Activated CD4-positive, alpha-beta T cell treated with anti-CD3 and anti-CD28 coated beads, Interleukin-2, amount 10 ng/mL, durations not matched to agents 24 days and 14 days (primary cell): ENCODE measurements at regions not wholly inside any gene's neighbourhood (a gene's known extent, or its start where the extent isn't known, plus 50 kb on each side); places are given as distances from the start of the nearest gene placed in this dataset.

Source experiments
- DNase-seq: peaks from one replicate; pipeline ENCODE4 v3.0.0; 2022
- H3K27ac Mint-ChIP-seq: one replicate; pipeline ENCODE4 v1.8.0; 2022; ENCODE audit warnings: mild to moderate bottlenecking, mixed read lengths
- H3K27me3 Mint-ChIP-seq: one replicate; pipeline ENCODE4 v1.8.0; 2022; ENCODE audit warnings: mixed read lengths
- H3K36me3 Mint-ChIP-seq: one replicate; pipeline ENCODE4 v1.8.0; 2022; ENCODE audit warnings: low read depth, mild to moderate bottlenecking, mixed read lengths
- H3K4me1 Mint-ChIP-seq: one replicate; pipeline ENCODE4 v1.8.0; 2021; ENCODE audit warnings: mixed read lengths
- H3K4me3 Mint-ChIP-seq: one replicate; pipeline ENCODE4 v1.8.0; 2022; ENCODE audit warnings: mild to moderate bottlenecking, moderate library complexity, mixed read lengths
- H3K9me3 Mint-ChIP-seq: one replicate; pipeline ENCODE4 v1.8.0; 2021; ENCODE audit warnings: mixed read lengths
- intact Hi-C: fragments of 100-400 bp; cut with micrococcal nuclease; formaldehyde crosslinking; loops from one replicate; pipeline ENCODE4 v1.15.1; 2023

DNA sequence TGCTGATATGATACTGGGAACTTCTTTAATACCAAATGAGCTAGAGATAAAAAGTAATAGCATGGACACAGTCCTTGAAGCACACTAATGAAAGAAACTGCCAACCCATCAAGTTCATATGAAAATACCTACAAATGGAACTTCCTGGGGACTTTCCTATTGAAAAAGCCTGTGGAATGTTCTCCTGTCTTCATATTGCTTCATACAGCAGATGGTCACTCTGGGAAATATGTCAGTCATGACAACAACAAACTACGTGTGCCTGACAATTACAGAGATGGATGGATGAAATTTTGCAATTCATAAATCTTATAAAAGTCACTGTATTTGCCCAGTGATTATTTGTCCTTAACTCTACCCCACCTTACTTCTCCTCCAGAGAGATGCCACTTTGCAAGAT lies 106.6 kb upstream of the COL1A2 start:
- Mint-ChIP-seq H3K9me3 (no peaks in the 10 kb centered on the region), H3K4me1 (no peaks in the 10 kb centered on the region), H3K4me3 (no peak overlapping the region), H3K36me3 (no peaks in the 10 kb centered on the region), H3K27ac (no peak overlapping the region), H3K27me3 (peaks cover 22% of the 10 kb centered on the region)
- DNase-seq, result no peak
- intact Hi-C loops, result loop anchor here (2.0 kb wide), 1 partner anchor 149 kb away; no protein-coding TSS in a partner anchor

DNA sequence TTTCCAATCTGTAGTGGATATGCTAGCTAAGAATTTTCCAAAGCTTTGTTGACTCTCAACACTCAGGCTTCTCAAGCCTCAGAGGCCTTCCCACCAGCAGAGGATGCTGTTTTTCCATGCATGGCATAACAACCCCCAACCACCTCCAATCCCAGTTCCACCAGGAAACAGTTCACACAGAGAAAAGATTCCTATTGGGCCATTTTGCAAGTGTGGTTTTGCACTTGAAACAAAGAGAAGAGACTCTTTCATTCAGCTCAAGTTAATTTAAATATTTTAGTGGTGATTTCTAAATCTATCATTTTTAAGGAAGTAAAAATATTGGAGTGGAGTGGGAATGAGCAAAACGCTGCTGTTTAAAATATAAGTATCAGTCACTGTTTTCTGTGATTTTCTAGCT lies 105.6 kb upstream of the COL1A2 start:
- H3K27me3 Mint-ChIP-seq, result peaks cover 24% of the 10 kb centered on the region
- no peak overlapping the region for H3K27ac Mint-ChIP-seq
- no peaks in the 10 kb centered on the region for H3K9me3 Mint-ChIP-seq
- H3K4me3 Mint-ChIP-seq, result no peak overlapping the region
- no peak for DNase-seq
- intact Hi-C loops, result loop anchor here (2.0 kb wide), 1 partner anchor 148 kb away; no protein-coding TSS in a partner anchor
- no peaks in the 10 kb centered on the region for H3K4me1 Mint-ChIP-seq
- no peaks in the 10 kb centered on the region for H3K36me3 Mint-ChIP-seq

DNA sequence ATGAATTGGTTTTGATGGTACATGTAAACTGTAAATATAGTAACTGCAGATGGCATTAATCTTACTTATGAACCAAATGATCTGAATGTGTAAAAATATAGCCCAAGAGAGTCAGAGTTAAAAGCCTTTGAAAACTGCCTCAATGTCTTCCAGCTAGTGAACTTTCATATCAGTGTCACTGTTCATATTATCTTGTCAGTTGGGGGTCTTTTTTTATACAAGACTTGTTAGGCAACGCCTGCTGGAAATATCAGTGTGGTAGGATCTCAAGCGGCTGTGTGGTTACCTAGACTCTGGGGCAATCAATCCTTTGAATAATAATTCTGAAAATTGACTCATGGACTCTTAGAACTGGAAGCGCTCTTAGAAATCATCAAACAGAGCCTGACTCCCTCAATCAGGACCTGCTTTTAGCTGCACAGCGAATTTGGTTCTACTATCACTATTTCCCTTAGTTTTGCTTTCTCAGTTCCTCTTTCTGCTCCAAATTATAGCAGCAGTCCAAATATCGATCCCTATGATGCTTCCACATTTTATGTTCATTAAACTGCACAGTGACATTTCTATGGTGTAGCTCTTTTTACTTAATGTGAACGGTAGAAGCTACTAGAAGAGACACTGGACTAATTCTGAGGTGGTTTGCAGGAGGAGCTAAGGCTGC lies 100.1 kb upstream of the COL1A2 start:
- H3K27ac Mint-ChIP-seq, result no peak overlapping the region
- no peak overlapping the region for H3K4me3 Mint-ChIP-seq
- intact Hi-C loops, result loop anchor here (5.0 kb wide), 1 partner anchor 98 kb away; the partner anchor contains the start of gene COL1A2
- no peaks in the 10 kb centered on the region for H3K9me3 Mint-ChIP-seq
- peaks cover 19% of the 10 kb centered on the region for H3K27me3 Mint-ChIP-seq
- no peak for DNase-seq
- H3K4me1 Mint-ChIP-seq, result no peaks in the 10 kb centered on the region
- H3K36me3 Mint-ChIP-seq, result no peaks in the 10 kb centered on the region

DNA sequence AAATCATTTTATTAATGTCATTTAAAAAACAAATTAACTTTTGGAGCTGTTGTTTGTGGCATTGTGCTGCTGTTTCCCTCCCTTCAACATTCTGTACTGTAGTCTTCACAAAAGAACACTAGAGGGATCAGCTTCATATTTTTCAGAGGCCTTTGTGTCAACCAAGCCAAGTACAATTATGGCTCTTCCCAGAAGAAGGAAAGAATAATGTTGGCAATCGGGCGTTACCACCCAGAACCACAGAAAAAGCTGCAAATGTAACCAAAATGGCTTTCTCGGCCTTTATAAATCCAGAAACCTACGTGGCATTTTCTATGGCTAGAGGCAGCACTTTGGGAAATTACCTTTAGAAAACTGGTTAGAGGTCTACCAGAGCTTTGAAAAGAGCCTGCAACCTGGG lies 98.8 kb upstream of the COL1A2 start:
- H3K27ac Mint-ChIP-seq, result no peak overlapping the region
- DNase-seq, result no peak
- H3K4me3 Mint-ChIP-seq, result no peak overlapping the region
- H3K36me3 Mint-ChIP-seq, result no peaks in the 10 kb centered on the region
- peaks cover 16% of the 10 kb centered on the region for H3K27me3 Mint-ChIP-seq
- H3K9me3 Mint-ChIP-seq, result no peaks in the 10 kb centered on the region
- no peaks in the 10 kb centered on the region for H3K4me1 Mint-ChIP-seq
- intact Hi-C loops, result loop anchor here (5.0 kb wide), 1 partner anchor 96 kb away; the partner anchor contains the start of gene COL1A2

GRCh38 chr7:94296881-94297280 lies 97.8 kb upstream of the COL1A2 start:
- Mint-ChIP-seq H3K4me1 (no peaks in the 10 kb centered on the region), H3K27ac (no peak overlapping the region), H3K36me3 (no peaks in the 10 kb centered on the region), H3K27me3 (peaks cover 10% of the 10 kb centered on the region), H3K4me3 (no peak overlapping the region), H3K9me3 (no peaks in the 10 kb centered on the region)
- intact Hi-C loops, result loop anchor here (5.0 kb wide), 1 partner anchor 95 kb away; the partner anchor contains the start of gene COL1A2
- no peak for DNase-seq

DNA sequence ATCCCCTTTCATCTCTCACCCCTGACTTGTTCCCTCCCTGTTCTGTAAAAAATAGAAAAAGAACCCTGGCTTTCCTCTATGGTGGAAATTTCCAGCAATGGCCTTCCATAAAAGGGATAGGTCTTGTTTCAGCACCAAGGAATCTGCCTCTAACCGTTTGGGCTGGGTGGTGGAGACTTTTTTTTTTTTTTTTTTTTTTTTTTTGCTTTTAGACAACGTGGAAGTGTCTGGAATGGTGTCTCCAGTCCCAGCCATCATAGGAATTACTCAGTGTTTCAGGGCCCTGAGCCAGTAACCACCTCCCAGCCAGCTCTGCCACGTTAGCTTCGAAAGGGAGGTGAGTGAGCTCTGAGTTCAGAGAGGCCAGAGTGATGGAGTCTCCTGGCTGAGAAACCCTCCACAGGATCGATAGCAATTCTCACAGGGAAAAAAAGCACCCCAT lies 97.3 kb upstream of the COL1A2 start:
- H3K9me3 Mint-ChIP-seq, result no peaks in the 10 kb centered on the region
- H3K4me1 Mint-ChIP-seq, result no peaks in the 10 kb centered on the region
- H3K27ac Mint-ChIP-seq, result no peak overlapping the region
- intact Hi-C loops, result loop anchor here (5.0 kb wide), 1 partner anchor 95 kb away; the partner anchor contains the start of gene COL1A2
- no peaks in the 10 kb centered on the region for H3K36me3 Mint-ChIP-seq
- no peak for DNase-seq
- peaks cover 9% of the 10 kb centered on the region for H3K27me3 Mint-ChIP-seq
- H3K4me3 Mint-ChIP-seq, result no peak overlapping the region

DNA sequence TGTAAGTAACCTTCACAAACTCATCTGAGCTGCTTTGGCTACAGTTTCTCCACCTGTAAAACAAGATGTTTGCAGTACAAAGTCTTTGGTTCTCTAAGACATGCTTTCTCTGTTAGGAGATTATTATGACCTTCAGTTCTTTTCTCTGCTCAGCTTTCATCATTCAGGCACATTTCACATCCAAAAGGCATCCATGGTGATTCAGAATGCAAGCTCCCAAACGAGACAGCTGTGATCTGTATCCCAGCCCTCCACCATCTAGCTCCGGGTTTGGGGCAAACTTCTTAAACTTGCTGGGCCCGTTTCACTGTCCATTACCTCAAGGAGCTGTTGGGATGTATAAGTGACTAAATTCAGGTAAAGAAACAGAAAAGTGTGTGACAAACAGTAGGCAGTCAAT lies 95.8 kb upstream of the COL1A2 start:
- Mint-ChIP-seq H3K27me3 (peaks cover 7% of the 10 kb centered on the region), H3K9me3 (no peaks in the 10 kb centered on the region), H3K4me1 (no peaks in the 10 kb centered on the region), H3K4me3 (no peak overlapping the region), H3K27ac (no peak overlapping the region), H3K36me3 (no peaks in the 10 kb centered on the region)
- DNase-seq, result no peak
- intact Hi-C loops, result loop anchor here (5.0 kb wide), 1 partner anchor 93 kb away; the partner anchor contains the start of gene COL1A2

- H3K27ac Mint-ChIP-seq, result no peak overlapping the region
- no peak for DNase-seq
- no peaks in the 10 kb centered on the region for H3K9me3 Mint-ChIP-seq
- no peak overlapping the region for H3K4me3 Mint-ChIP-seq
- intact Hi-C loops, result no loop called here
- H3K36me3 Mint-ChIP-seq, result no peaks in the 10 kb centered on the region
- peaks cover 7% of the 10 kb centered on the region for H3K27me3 Mint-ChIP-seq
- no peaks in the 10 kb centered on the region for H3K4me1 Mint-ChIP-seq
These were observed 94.4 kb upstream of the COL1A2 start for GRCh38 chr7:94300176-94300835.

- Mint-ChIP-seq H3K27me3 (peaks cover 7% of the 10 kb centered on the region), H3K4me3 (no peak overlapping the region), H3K36me3 (no peaks in the 10 kb centered on the region), H3K27ac (no peak overlapping the region), H3K4me1 (no peaks in the 10 kb centered on the region), H3K9me3 (no peaks in the 10 kb centered on the region)
- DNase-seq, result no peak
- intact Hi-C loops, result no loop called here
These were observed 93.6 kb upstream of the COL1A2 start for GRCh38 chr7:94301024-94301586.

DNA sequence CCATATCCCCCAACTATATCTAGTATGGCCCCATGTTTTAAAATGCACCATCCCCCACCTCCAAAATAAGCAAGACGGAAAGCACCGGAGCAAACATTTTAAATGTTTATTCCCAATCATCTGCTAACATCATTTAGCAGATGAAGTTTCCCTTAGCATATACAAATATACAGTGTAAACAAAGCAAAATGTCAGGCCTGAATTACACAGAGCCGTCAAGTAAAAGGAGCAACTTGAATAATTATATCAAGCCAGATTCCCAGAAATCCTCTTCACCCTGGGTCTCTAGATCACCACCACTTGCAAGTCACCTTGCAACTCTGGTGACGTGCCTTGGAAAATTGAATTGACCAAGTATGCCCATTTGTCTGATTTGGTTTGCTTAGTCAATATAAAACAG lies 91.6 kb upstream of the COL1A2 start:
- no peak overlapping the region for H3K27ac Mint-ChIP-seq
- H3K4me3 Mint-ChIP-seq, result no peak overlapping the region
- no peaks in the 10 kb centered on the region for H3K36me3 Mint-ChIP-seq
- peaks cover 3% of the 10 kb centered on the region for H3K27me3 Mint-ChIP-seq
- no peaks in the 10 kb centered on the region for H3K4me1 Mint-ChIP-seq
- intact Hi-C loops, result no loop called here
- H3K9me3 Mint-ChIP-seq, result no peaks in the 10 kb centered on the region
- no peak for DNase-seq

GRCh38 chr7:94303695-94304094 lies 91.0 kb upstream of the COL1A2 start:
- intact Hi-C loops, result no loop called here
- H3K36me3 Mint-ChIP-seq, result no peaks in the 10 kb centered on the region

GRCh38 chr7:94304878-94305277 lies 89.8 kb upstream of the COL1A2 start:
- intact Hi-C loops, result no loop called here
- Mint-ChIP-seq H3K27ac (no peak overlapping the region), H3K27me3 (peaks cover 3% of the 10 kb centered on the region), H3K36me3 (no peaks in the 10 kb centered on the region), H3K4me1 (no peaks in the 10 kb centered on the region), H3K9me3 (no peaks in the 10 kb centered on the region), H3K4me3 (no peak overlapping the region)
- DNase-seq, result no peak

More at GRCh38 chr7:94303695-94304094, 91.0 kb upstream of the COL1A2 start:
- no peak for DNase-seq
- Mint-ChIP-seq H3K27ac (no peak overlapping the region), H3K9me3 (no peaks in the 10 kb centered on the region), H3K4me3 (no peak overlapping the region), H3K4me1 (no peaks in the 10 kb centered on the region), H3K27me3 (peaks cover 3% of the 10 kb centered on the region)

DNA sequence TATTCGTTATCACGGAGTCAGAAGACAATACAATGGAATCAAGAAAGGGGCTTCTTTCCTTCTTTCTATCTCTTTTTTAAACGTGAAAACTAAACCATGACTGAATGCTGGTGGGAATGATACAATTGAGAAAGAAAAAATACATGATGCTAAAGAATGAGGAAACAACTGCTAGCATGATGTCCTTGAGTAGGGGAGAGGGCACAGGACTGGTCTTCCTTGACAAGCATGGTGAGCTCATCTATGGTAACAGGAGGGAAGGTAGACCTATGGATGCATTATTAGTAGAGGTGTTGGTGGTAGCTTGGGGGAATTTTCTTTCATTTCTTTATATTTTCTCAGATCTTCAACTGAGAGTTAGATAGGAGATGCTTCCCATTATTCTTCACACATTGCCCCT lies 88.9 kb upstream of the COL1A2 start:
- H3K27ac Mint-ChIP-seq, result no peak overlapping the region

DNA sequence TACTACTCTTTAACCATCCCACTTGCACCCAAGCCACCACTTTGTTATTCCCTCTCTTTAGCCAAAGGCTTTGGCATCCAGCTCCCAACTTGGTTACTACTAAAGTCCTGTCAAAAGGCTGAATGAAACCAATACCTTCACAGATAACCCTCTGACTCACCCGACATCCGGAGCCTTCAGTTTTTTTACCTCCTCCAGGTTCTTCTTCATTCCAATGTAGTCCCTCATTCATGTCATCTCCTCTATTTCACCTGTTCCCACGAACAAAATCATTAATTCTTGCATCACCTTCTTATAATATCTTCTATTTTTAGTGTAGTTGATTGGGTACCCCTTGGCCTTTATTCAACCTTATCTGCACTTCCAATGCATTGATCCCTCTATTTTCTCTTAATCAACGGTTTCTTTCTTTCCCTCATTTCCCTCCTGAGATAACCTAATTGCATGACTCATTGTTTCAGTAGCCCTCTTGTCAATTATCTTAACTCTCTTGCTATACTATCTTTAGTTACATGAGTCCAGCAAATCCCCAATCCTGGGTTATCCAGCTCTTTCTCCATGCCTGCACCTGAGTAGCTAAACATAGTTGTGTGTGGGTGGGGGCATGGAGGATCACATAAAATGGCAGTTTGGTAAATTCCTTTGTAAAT lies 87.2 kb upstream of the COL1A2 start:
- H3K4me3 Mint-ChIP-seq, result no peak overlapping the region
- H3K9me3 Mint-ChIP-seq, result no peaks in the 10 kb centered on the region
- no peaks in the 10 kb centered on the region for H3K36me3 Mint-ChIP-seq
- H3K4me1 Mint-ChIP-seq, result no peaks in the 10 kb centered on the region
- no peak overlapping the region for H3K27ac Mint-ChIP-seq
- no peak for DNase-seq
- H3K27me3 Mint-ChIP-seq, result peaks cover 2% of the 10 kb centered on the region
- intact Hi-C loops, result no loop called here

More for the DNA sequence above, 88.9 kb upstream of the COL1A2 start:
- intact Hi-C loops, result no loop called here
- Mint-ChIP-seq H3K36me3 (no peaks in the 10 kb centered on the region), H3K4me1 (no peaks in the 10 kb centered on the region), H3K27me3 (peaks cover 3% of the 10 kb centered on the region), H3K9me3 (no peaks in the 10 kb centered on the region), H3K4me3 (no peak overlapping the region)
- no peak for DNase-seq
